K562 (cell line): ENCODE measurements at regions not wholly inside any gene's neighbourhood (a gene's known extent, or its start where the extent isn't known, plus 50 kb on each side); places are given as distances from the start of the nearest gene placed in this dataset.

Source experiments
- ATAC-seq: fragments of 200-7000 bp; cut with Tn5 transposase; 3 replicates; pipeline ENCODE4 v1.9.1; 2020; ENCODE audit warnings: moderate library complexity
- BruUV-seq: library from RNA; stranded (reverse); fragments of 400-500 nt; replicated peaks from 2 replicates; lab custom pipeline; 2021; lab: Mats Ljungman, UMichigan
- CTCF ChIA-PET: fragments of 300-600 bp; formaldehyde crosslinking; extraction: SDS; loops from one replicate; lab custom pipeline; 2021; ENCODE audit warnings: low intra/inter-chr PET ratio; lab: Yijun Ruan, JAX
- POLR2A ChIA-PET: fragments of 300-600, 350-650 bp; sonication (Branson Sonifier 250); formaldehyde crosslinking; extraction: SDS; loops from one replicate; lab custom pipeline; 2021; ENCODE audit warnings: antibody characterized with exemption, inconsistent platforms; lab: Yijun Ruan, JAX
- DNase-seq, 4 experiments: peaks; one replicate each; pipeline versions ENCODE4 v3.0.0 to v3.0.0-alpha.2; 2011 to 2018; ENCODE audit warnings: low spot score in 3 of 4, mixed read lengths in 3 of 4; ENCODE audit errors: extremely low read depth in 1 of 4
- FAIRE-seq: peaks from 2 replicates; lab custom pipeline; 2011; peaks lifted over from hg19 to GRCh38; lab: Jason Lieb, UNC
- H2AFZ ChIP-seq: 2 replicates; pipeline ENCODE4 v1.6.0; 2011; ENCODE audit warnings: low read depth, low read length, control low read depth, inconsistent platforms
- H3K27ac ChIP-seq: fragments of 200-600 bp; 3 replicates; pipeline ENCODE4 v1.8.0; 2011; ENCODE audit warnings: low read depth, mild to moderate bottlenecking, control low read depth, inconsistent platforms, low read length, moderate library complexity, mixed read lengths; ENCODE audit errors: extremely low read depth
- H3K27me3 ChIP-seq, 2 experiments: fragments of 300-600 bp in 1 of 2; 2 replicates in 1 of 2; 3 replicates in 1 of 2; pipeline versions ENCODE4 v1.6.0 to v1.8.0; 2011; ENCODE audit warnings: inconsistent platforms in 2 of 2, low read length in 2 of 2, mild to moderate bottlenecking in 1 of 2, mixed read lengths in 1 of 2, moderate library complexity in 1 of 2; ENCODE audit not compliant: control insufficient read depth in 2 of 2, insufficient read depth in 2 of 2
- H3K36me3 ChIP-seq: fragments of 300-600 bp; 3 replicates; pipeline ENCODE4 v1.8.0; 2011; ENCODE audit warnings: mild to moderate bottlenecking, low read length, inconsistent platforms; ENCODE audit not compliant: control insufficient read depth, insufficient read depth
- H3K4me1 ChIP-seq, 2 experiments: fragments of 200-600 bp in 1 of 2; replicated peaks in 1 of 2; 2 replicates in 1 of 2; 3 replicates in 1 of 2; pipeline versions ENCODE4 v1.5.1 to v1.8.0; 2011; ENCODE audit warnings: inconsistent platforms in 2 of 2, low read length in 2 of 2, mild to moderate bottlenecking in 1 of 2, mixed read lengths in 1 of 2, moderate library complexity in 1 of 2; ENCODE audit not compliant: control insufficient read depth in 2 of 2, insufficient read depth in 2 of 2
- H3K4me2 ChIP-seq: 2 replicates; pipeline ENCODE4 v1.6.1; 2011; ENCODE audit warnings: low read length, control low read depth, inconsistent platforms, mixed read lengths; ENCODE audit not compliant: insufficient read depth
- H3K4me3 ChIP-seq: fragments of 200-600 bp; sonication (generic), shearing (Covaris generic); 2 replicates; pipeline ENCODE4 v1.5.1; 2016; ENCODE audit warnings: control low read depth, inconsistent platforms
- H3K79me2 ChIP-seq: fragments of 200-600 bp; 3 replicates; pipeline ENCODE4 v1.8.0; 2011; ENCODE audit warnings: low read length, inconsistent platforms; ENCODE audit not compliant: control insufficient read depth, insufficient read depth
- H3K9ac ChIP-seq, 2 experiments: 2 replicates each; pipeline versions ENCODE4 v1.6.0 to v1.6.1; 2011; ENCODE audit warnings: low read depth in 2 of 2, low read length in 2 of 2, control low read depth in 1 of 2, inconsistent platforms in 1 of 2, mild to moderate bottlenecking in 1 of 2, mixed read lengths in 1 of 2; ENCODE audit not compliant: insufficient read depth in 1 of 2
- H3K9me1 ChIP-seq: one replicate; pipeline ENCODE4 v1.6.0; 2011; ENCODE audit warnings: inconsistent platforms, mild to moderate bottlenecking, low read length, moderate library complexity; ENCODE audit not compliant: control insufficient read depth, insufficient read depth
- H3K9me3 ChIP-seq: replicated peaks from 2 replicates; pipeline ENCODE4 v1.5.1; 2011; ENCODE audit warnings: low read depth, low read length, inconsistent platforms; ENCODE audit not compliant: control insufficient read depth, insufficient read depth
- H4K20me1 ChIP-seq: replicated peaks from 2 replicates; pipeline ENCODE4 v1.6.1; 2011; ENCODE audit warnings: low read length, inconsistent platforms, mixed read lengths; ENCODE audit not compliant: control insufficient read depth, insufficient read depth
- CREB3 ChIP-seq: fragments of 450-650 bp; conservative IDR thresholded peaks from 2 replicates; pipeline ENCODE4 v1.6.1; 2016; ENCODE audit warnings: missing genetic modification characterization, low read depth, mild to moderate bottlenecking, missing compliant biosample characterization, moderate library complexity
- ELK3 ChIP-seq: fragments of 450-650 bp; formaldehyde crosslinking; IDR thresholded peaks from 2 replicates; pipeline ENCODE4 v1.4.0; 2020; ENCODE audit warnings: mild to moderate bottlenecking
- FUS ChIP-seq: fragments of 200-400 bp; formaldehyde crosslinking; optimal IDR thresholded peaks from 2 replicates; pipeline ENCODE3; 2017; ENCODE audit warnings: low read depth, low read length
- GTF2E2 ChIP-seq: fragments of 200-800 bp; sonication (Bioruptor generic); IDR thresholded peaks from 2 replicates; pipeline ENCODE4 v1.6.1; 2016; ENCODE audit warnings: missing genetic modification characterization, missing compliant biosample characterization
- LEF1 ChIP-seq: fragments of 450-650 bp; IDR thresholded peaks from 2 replicates; pipeline ENCODE4 v1.6.1; 2016; ENCODE audit warnings: mild to moderate bottlenecking
- NR1H2 ChIP-seq: sonication (generic); formaldehyde crosslinking; IDR thresholded peaks from 2 replicates; pipeline ENCODE4 v1.4.0; 2020; ENCODE audit warnings: mild to moderate bottlenecking, missing genetic modification reagents
- NR2F6 ChIP-seq: fragments of 450-650 bp; formaldehyde crosslinking; IDR thresholded peaks from 2 replicates; pipeline ENCODE4 v1.4.0; 2020; ENCODE audit warnings: mild to moderate bottlenecking
- SIN3B ChIP-seq: fragments of 450-650 bp; IDR thresholded peaks from 2 replicates; pipeline ENCODE4 v1.6.1; 2017; ENCODE audit warnings: low read depth, mild to moderate bottlenecking, moderate library complexity
- SNRNP70 ChIP-seq: fragments of 200-400 bp; formaldehyde crosslinking; optimal IDR thresholded peaks from 2 replicates; pipeline ENCODE3; 2017; ENCODE audit warnings: low read depth, low read length
- TBL1XR1 ChIP-seq, 2 experiments: IDR thresholded peaks; 2 replicates each; pipeline ENCODE4 v1.6.1; 2012; ENCODE audit warnings: improper control_type of control experiment in 2 of 2, low read length in 2 of 2, mild to moderate bottlenecking in 1 of 2
- ZNF3 ChIP-seq: fragments of 250-450 bp; sonication (Bioruptor Pico); IDR thresholded peaks from 2 replicates; pipeline ENCODE4 v1.5.0; 2021; ENCODE audit warnings: mild to moderate bottlenecking, moderate library complexity
- ZNF589 ChIP-seq: fragments of 200-800 bp; sonication (Bioruptor generic); IDR thresholded peaks from 2 replicates; pipeline ENCODE4 v1.6.1; 2016; ENCODE audit warnings: low read depth, missing genetic modification characterization, missing compliant biosample characterization
- ZNF639 ChIP-seq, 2 experiments: fragments of 200-800 bp in 1 of 2; sonication (Bioruptor generic) in 1 of 2; sonication (generic) in 1 of 2; formaldehyde crosslinking in 1 of 2; IDR thresholded peaks in 1 of 2; conservative IDR thresholded peaks in 1 of 2; 2 replicates each; pipeline versions ENCODE4 v1.5.0 to v1.6.1; 2016 to 2020; ENCODE audit warnings: missing compliant biosample characterization in 1 of 2, missing genetic modification characterization in 1 of 2, missing genetic modification reagents in 1 of 2
- WGBS: fragments of 100-300 bp; shearing (Covaris generic); methylation state at CpG from one replicate; pipeline ENCODE4 v1.1.6; 2016; ENCODE audit warnings: low coverage, mixed read lengths; ENCODE audit not compliant: insufficient coverage; ENCODE audit errors: missing lambda C conversion rate; 5-methylcytosine and 5-hydroxymethylcytosine counted together
- in situ Hi-C: fragments of 300-500 bp; cut with MboI; formaldehyde crosslinking; loops from 4 replicates; pipeline ENCODE4 v1.15.0; 2018; ENCODE audit warnings: inconsistent platforms, mixed read lengths
- intact Hi-C: fragments of 100-400 bp; cut with micrococcal nuclease; formaldehyde crosslinking; loops from 2 replicates; pipeline ENCODE4 v1.14.2; 2022
- TF ChIP-seq, protein P1 (sequence below): sonication (generic); formaldehyde crosslinking; IDR thresholded peaks from 2 replicates; pipeline ENCODE4 v1.9.0; 2022; ENCODE audit warnings: mild to moderate bottlenecking, missing genetic modification reagents
- TF ChIP-seq, protein P2 (sequence below): fragments of 250-450 bp; sonication (Bioruptor Pico); IDR thresholded peaks from 2 replicates; pipeline ENCODE4 v1.4.0; 2020; ENCODE audit warnings: borderline replicate concordance

- 4% methylated on average over 14 of the region's 14 CpGs for WGBS
- TF ChIP-seq, protein P1, sequence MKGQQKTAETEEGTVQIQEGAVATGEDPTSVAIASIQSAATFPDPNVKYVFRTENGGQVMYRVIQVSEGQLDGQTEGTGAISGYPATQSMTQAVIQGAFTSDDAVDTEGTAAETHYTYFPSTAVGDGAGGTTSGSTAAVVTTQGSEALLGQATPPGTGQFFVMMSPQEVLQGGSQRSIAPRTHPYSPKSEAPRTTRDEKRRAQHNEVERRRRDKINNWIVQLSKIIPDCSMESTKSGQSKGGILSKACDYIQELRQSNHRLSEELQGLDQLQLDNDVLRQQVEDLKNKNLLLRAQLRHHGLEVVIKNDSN (CRISPR knock-in tag), result no peak
- TF ChIP-seq TBL1XR1 (IDR thresholded peaks at IDR 0.05; ENCODE audit: low read length in 2 of 2), result no peak
- no peak for TF ChIP-seq SNRNP70
- TF ChIP-seq, protein P2, sequence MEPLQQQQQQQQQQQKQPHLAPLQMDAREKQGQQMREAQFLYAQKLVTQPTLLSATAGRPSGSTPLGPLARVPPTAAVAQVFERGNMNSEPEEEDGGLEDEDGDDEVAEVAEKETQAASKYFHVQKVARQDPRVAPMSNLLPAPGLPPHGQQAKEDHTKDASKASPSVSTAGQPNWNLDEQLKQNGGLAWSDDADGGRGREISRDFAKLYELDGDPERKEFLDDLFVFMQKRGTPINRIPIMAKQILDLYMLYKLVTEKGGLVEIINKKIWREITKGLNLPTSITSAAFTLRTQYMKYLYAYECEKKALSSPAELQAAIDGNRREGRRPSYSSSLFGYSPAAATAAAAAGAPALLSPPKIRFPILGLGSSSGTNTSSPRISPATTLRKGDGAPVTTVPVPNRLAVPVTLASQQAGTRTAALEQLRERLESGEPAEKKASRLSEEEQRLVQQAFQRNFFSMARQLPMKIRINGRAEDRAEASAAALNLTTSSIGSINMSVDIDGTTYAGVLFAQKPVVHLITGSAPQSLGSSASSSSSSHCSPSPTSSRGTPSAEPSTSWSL (CRISPR knock-in tag), result no peak
- TF ChIP-seq GTF2E2, result no peak
- TF ChIP-seq FUS, result no peak
- no peak for TF ChIP-seq ZNF3 (CRISPR knock-in tag)
- no peak for TF ChIP-seq SIN3B
- TF ChIP-seq ELK3 (CRISPR knock-in tag), result no peak
- no peak for TF ChIP-seq CREB3 (tag)
- TF ChIP-seq NR2F6 (CRISPR knock-in tag), result no peak
- no peak for TF ChIP-seq ZNF589 (CRISPR knock-in tag)
- no peak for TF ChIP-seq ZNF639 (CRISPR knock-in tag; conservative IDR thresholded peaks at IDR 0.05 in 1 of 2, IDR thresholded peaks at IDR 0.05 in 1 of 2)
- TF ChIP-seq NR1H2 (CRISPR knock-in tag), result no peak
- TF ChIP-seq LEF1, result no peak
- DNase-seq, result no peak
- no peak for ATAC-seq
- POLR2A ChIA-PET, result no interaction called here
- Histone ChIP-seq H3K36me3 (no peaks in the 10 kb centered on the region), H3K4me1 (no peaks in the 10 kb centered on the region), H3K9ac (no peak overlapping the region), H3K27ac (no peak overlapping the region), H3K9me3 (no peaks in the 10 kb centered on the region), H4K20me1 (no peaks in the 10 kb centered on the region; the same call in 1 of the 2 replicates), H3K27me3 (peaks cover 40 to 69% of the 10 kb centered on the region in 2 experiments), H3K4me3 (no peak overlapping the region), H3K79me2 (no peaks in the 10 kb centered on the region), H3K9me1 (no peaks in the 10 kb centered on the region), H3K4me2 (no peak overlapping the region), H2AFZ (no peak overlapping the region)
- CTCF ChIA-PET, result interaction anchor here (0.6 kb wide), 1 partner anchor 11 kb away, joined by 3 read pairs; no protein-coding TSS in a partner anchor
- FAIRE-seq, result no peak
- BruUV-seq, result no TSS peak
- intact Hi-C loops, result no loop called here
- in situ Hi-C loops, result no loop called here
Measured at GRCh38 chr16:86191663-86192062, 292.7 kb downstream of the IRF8 start.
